Muscle of leg (tissue), 3 donors: ENCODE measurements at regions not wholly inside any gene's neighbourhood (a gene's known extent, or its start where the extent isn't known, plus 50 kb on each side); places are given as distances from the start of the nearest gene placed in this dataset.
"Not testable (repeated sequence)": the region's sequence is repeated elsewhere in the genome, so short reads cannot be mapped to it uniquely, and the experiment has no call there.

ENCODE experiments used
- DNase-seq: peaks from one replicate; pipeline ENCODE4 v3.0.0; 2013
- H3K27ac ChIP-seq: one replicate; pipeline ENCODE4 v1.5.1; 2013; ENCODE audit warnings: mild to moderate bottlenecking, low read length, control low read depth
- H3K27me3 ChIP-seq: one replicate; pipeline ENCODE4 v1.6.1; 2013; ENCODE audit warnings: low read length; ENCODE audit not compliant: control insufficient read depth, insufficient read depth
- H3K36me3 ChIP-seq: one replicate; pipeline ENCODE4 v1.6.1; 2013; ENCODE audit warnings: low read length; ENCODE audit not compliant: control insufficient read depth, insufficient read depth
- H3K4me1 ChIP-seq: one replicate; pipeline ENCODE4 v1.6.1; 2013; ENCODE audit warnings: low read length; ENCODE audit not compliant: control insufficient read depth, insufficient read depth
- H3K4me3 ChIP-seq: one replicate; pipeline ENCODE4 v1.5.1; 2013; ENCODE audit warnings: low read length, control low read depth
- H3K9me3 ChIP-seq: replicated peaks from 2 replicates; pipeline ENCODE4 v1.6.1; 2013; ENCODE audit warnings: low read depth, low read length; ENCODE audit not compliant: control insufficient read depth
- WGBS: methylation state at CpG from one replicate; pipeline ENCODE4 v1.1.5; 2013; ENCODE audit warnings: missing lambda C conversion rate; ENCODE audit not compliant: insufficient coverage; 5-methylcytosine and 5-hydroxymethylcytosine counted together

- not testable (repeated sequence) for H3K4me1 ChIP-seq, H3K9me3 ChIP-seq, H3K36me3 ChIP-seq, H3K27me3 ChIP-seq, DNase-seq, H3K27ac ChIP-seq, H3K4me3 ChIP-seq
- 82% methylated on average over 11 of the region's 15 CpGs for WGBS
Observed at GRCh38 chr4:27075603-27076002, 215.0 kb downstream of the STIM2 start.

GRCh38 chr4:27078934-27079455 lies 218.4 kb downstream of the STIM2 start:
- Histone ChIP-seq H3K27ac (no peak overlapping the region), H3K36me3 (no peaks in the 10 kb centered on the region), H3K9me3 (peaks cover 3% of the 10 kb centered on the region), H3K4me3 (no peak overlapping the region), H3K27me3 (peaks cover 3% of the 10 kb centered on the region), H3K4me1 (peaks cover 3% of the 10 kb centered on the region)
- WGBS = 30% methylated on average over 3 of the region's 4 CpGs
- no peak for DNase-seq

GRCh38 chr4:27081675-27082586 lies 221.3 kb downstream of the STIM2 start:
- no peak overlapping the region for H3K27ac ChIP-seq
- H3K27me3 ChIP-seq = peaks cover 22% of the 10 kb centered on the region
- no peaks in the 10 kb centered on the region for H3K36me3 ChIP-seq
- peaks cover 9% of the 10 kb centered on the region for H3K4me1 ChIP-seq
- DNase-seq = no peak
- 43% methylated on average over 4 of the region's 6 CpGs for WGBS
- no peak overlapping the region for H3K4me3 ChIP-seq
- peaks cover 3% of the 10 kb centered on the region for H3K9me3 ChIP-seq

GRCh38 chr4:27082776-27083175 lies 222.1 kb downstream of the STIM2 start:
- Histone ChIP-seq H3K4me3 (no peak overlapping the region), H3K27me3 (peaks cover 22% of the 10 kb centered on the region), H3K27ac (no peak overlapping the region), H3K4me1 (peaks cover 9% of the 10 kb centered on the region), H3K9me3 (peaks cover 1% of the 10 kb centered on the region), H3K36me3 (no peaks in the 10 kb centered on the region)
- 100% methylated on average over 1 of the region's 4 CpGs for WGBS
- no peak for DNase-seq

GRCh38 chr4:27084685-27085361 lies 224.2 kb downstream of the STIM2 start:
- no peaks in the 10 kb centered on the region for H3K36me3 ChIP-seq
- H3K4me1 ChIP-seq = peaks cover 9% of the 10 kb centered on the region
- peak; percentile 51 for DNase-seq
- H3K4me3 ChIP-seq = peak overlapping the region; percentile 39
- peaks cover 25% of the 10 kb centered on the region for H3K27me3 ChIP-seq
- no peak overlapping the region for H3K27ac ChIP-seq
- WGBS = 0% methylated on average over 16 of the region's 33 CpGs
- no peaks in the 10 kb centered on the region for H3K9me3 ChIP-seq

GRCh38 chr4:27085396-27085795 lies 224.8 kb downstream of the STIM2 start:
- H3K4me3 ChIP-seq = no peak overlapping the region
- 63% methylated on average over 3 of the region's 7 CpGs for WGBS
- H3K4me1 ChIP-seq = peaks cover 9% of the 10 kb centered on the region
- no peak overlapping the region for H3K27ac ChIP-seq
- no peaks in the 10 kb centered on the region for H3K36me3 ChIP-seq
- no peak for DNase-seq
- peaks cover 26% of the 10 kb centered on the region for H3K27me3 ChIP-seq
- H3K9me3 ChIP-seq = no peaks in the 10 kb centered on the region

- Histone ChIP-seq H3K4me1 (peaks cover 6% of the 10 kb centered on the region), H3K9me3 (no peaks in the 10 kb centered on the region), H3K36me3 (no peaks in the 10 kb centered on the region), H3K27ac (no peak overlapping the region), H3K27me3 (peaks cover 33% of the 10 kb centered on the region), H3K4me3 (no peak overlapping the region)
- 86% methylated on average over 6 of the region's 8 CpGs for whole genome bisulfite sequencing
- DNase-seq = no peak
Observed at GRCh38 chr4:27087306-27088045, 226.8 kb downstream of the STIM2 start.

- no peak for DNase-seq
- H3K4me1 ChIP-seq = peaks cover 6% of the 10 kb centered on the region
- H3K27me3 ChIP-seq = peaks cover 33% of the 10 kb centered on the region
- no peaks in the 10 kb centered on the region for H3K9me3 ChIP-seq
- H3K36me3 ChIP-seq = no peaks in the 10 kb centered on the region
- no peak overlapping the region for H3K4me3 ChIP-seq
- 33% methylated on average over 1 of the region's 5 CpGs for WGBS
- no peak overlapping the region for H3K27ac ChIP-seq
Observed at GRCh38 chr4:27088491-27088890, 227.8 kb downstream of the STIM2 start.

- H3K4me3 ChIP-seq = no peak overlapping the region
- no peak for DNase-seq
- H3K27ac ChIP-seq = no peak overlapping the region
- H3K36me3 ChIP-seq = no peaks in the 10 kb centered on the region
- H3K27me3 ChIP-seq = peaks cover 29% of the 10 kb centered on the region
- H3K4me1 ChIP-seq = peaks cover 7% of the 10 kb centered on the region
- no peaks in the 10 kb centered on the region for H3K9me3 ChIP-seq
- WGBS = no CpG with 5 or more reads among the region's 5 CpGs
Observed at GRCh38 chr4:27089186-27089585, 228.5 kb downstream of the STIM2 start.

GRCh38 chr4:27090406-27090805 lies 229.8 kb downstream of the STIM2 start:
- H3K27me3 ChIP-seq = peaks cover 19% of the 10 kb centered on the region
- DNase-seq = no peak
- H3K27ac ChIP-seq = no peak overlapping the region
- WGBS = 0% methylated on average over 1 of the region's 6 CpGs
- no peaks in the 10 kb centered on the region for H3K9me3 ChIP-seq
- H3K4me3 ChIP-seq = no peak overlapping the region
- no peaks in the 10 kb centered on the region for H3K36me3 ChIP-seq
- peaks cover 3% of the 10 kb centered on the region for H3K4me1 ChIP-seq
